ENCODE measurements at regions not wholly inside any gene's neighbourhood (a gene's known extent, or its start where the extent isn't known, plus 50 kb on each side); places are given as distances from the start of the nearest gene placed in this dataset.

DNA sequence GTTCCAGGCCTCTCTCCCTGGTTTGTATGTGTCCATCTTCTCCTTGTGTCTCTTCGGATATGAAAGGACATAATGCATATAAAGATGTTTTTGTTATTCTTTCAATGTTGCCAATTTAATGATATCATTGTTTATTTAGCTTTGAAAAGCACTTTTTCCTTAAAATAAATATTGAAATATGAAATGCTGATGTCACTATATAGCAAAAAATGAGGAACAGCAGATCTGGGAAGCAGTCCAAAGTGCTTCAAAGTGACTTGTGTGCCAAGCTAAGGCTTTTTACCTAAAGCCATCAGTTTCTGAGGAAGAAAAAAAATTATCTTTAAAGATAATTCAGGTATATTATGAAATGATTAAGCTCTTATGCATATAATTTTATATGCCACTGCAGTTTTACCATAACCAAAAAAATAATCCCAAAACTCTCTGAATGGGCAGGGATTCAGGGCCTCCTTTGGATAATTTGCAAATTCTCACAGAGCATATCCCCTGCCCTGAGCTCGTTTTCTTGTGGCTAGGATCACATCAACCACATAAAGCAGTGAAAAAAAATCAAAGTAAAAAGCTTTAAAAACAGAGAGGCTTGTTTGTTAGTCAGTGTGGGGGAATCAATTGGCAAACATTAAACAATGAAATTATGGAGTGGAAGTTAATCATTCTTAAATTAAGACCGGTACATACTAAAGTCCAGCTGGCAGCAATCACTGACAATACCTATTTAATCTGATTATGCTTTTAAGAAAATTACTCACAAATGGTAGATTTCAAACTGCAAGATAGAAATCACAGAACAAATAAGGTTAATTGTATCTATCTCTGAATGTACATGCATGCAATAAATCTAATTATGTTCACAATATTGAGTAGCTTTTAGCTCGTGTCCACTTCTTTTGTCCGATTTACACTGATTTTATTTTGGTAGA lies 1027.9 kb upstream of the ADGRB3 start:
- no peak overlapping the region for H3K4me3 ChIP-seq (ENCODE audit: low read depth, low read length)
- H3K9me3 ChIP-seq (ENCODE audit: control insufficient read depth, low read length), result no peaks in the 10 kb centered on the region
- no peaks in the 10 kb centered on the region for H3K36me3 ChIP-seq (ENCODE audit: control insufficient read depth, insufficient read depth, low read length)
- TF ChIP-seq, protein P1, sequence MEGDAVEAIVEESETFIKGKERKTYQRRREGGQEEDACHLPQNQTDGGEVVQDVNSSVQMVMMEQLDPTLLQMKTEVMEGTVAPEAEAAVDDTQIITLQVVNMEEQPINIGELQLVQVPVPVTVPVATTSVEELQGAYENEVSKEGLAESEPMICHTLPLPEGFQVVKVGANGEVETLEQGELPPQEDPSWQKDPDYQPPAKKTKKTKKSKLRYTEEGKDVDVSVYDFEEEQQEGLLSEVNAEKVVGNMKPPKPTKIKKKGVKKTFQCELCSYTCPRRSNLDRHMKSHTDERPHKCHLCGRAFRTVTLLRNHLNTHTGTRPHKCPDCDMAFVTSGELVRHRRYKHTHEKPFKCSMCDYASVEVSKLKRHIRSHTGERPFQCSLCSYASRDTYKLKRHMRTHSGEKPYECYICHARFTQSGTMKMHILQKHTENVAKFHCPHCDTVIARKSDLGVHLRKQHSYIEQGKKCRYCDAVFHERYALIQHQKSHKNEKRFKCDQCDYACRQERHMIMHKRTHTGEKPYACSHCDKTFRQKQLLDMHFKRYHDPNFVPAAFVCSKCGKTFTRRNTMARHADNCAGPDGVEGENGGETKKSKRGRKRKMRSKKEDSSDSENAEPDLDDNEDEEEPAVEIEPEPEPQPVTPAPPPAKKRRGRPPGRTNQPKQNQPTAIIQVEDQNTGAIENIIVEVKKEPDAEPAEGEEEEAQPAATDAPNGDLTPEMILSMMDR (IDR thresholded peaks at IDR 0.05), result no peak
- no peaks in the 10 kb centered on the region for H3K4me1 ChIP-seq
- H3K27me3 ChIP-seq (ENCODE audit: control insufficient read depth, insufficient read depth, low read length), result no peaks in the 10 kb centered on the region
- no peak overlapping the region for H3K9ac ChIP-seq
- H3K27ac ChIP-seq, result no peak overlapping the region
- H3K79me2 ChIP-seq, result no peaks in the 10 kb centered on the region
- no peak overlapping the region for H3K4me2 ChIP-seq (ENCODE audit: low read length)
- no peak overlapping the region for H2AFZ ChIP-seq

DNA sequence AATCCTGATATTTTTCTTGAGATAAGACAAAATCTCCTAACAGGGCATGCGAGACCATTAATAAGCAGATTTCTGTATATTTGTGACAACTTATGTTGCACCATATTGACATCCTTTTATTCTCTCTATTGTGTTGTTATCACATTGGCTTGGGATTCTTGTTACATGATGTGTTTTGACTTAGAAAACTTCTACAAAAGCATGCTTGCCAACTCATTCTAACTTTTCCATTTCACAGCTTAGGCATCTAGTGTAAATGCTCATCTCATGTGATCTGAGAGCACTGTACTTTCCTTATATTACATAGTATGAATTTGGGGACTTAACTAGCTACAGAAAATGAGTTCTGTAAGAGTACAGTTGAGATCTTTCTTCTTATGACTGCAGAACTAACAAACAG lies 1040.7 kb upstream of the ADGRB3 start:
- no peak overlapping the region for H3K4me3 ChIP-seq (ENCODE audit: low read depth, low read length)

DNA sequence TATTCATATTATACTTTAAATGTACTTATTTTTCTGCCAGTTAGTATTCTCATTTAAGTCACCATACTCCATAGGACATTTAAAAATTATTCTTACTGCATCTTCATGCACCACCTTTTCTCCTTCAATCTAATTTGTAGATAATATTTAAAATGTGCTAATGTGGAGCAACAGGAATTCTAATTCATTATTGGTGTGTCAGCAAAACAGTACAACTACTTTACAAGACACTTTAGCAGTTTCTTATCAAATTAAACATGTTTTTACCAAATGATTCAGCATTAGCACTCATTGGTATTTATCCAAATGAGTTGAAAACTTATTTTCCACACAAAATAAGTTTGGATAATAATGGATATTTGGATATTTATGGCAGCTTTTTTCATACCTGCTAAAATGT lies 1041.8 kb upstream of the ADGRB3 start:
- no peaks in the 10 kb centered on the region for H3K9me3 ChIP-seq (ENCODE audit: control insufficient read depth, low read length)
- H3K4me1 ChIP-seq, result no peaks in the 10 kb centered on the region
- no peak overlapping the region for H3K4me3 ChIP-seq (ENCODE audit: low read depth, low read length)
- no peaks in the 10 kb centered on the region for H3K79me2 ChIP-seq
- TF ChIP-seq, protein P1 (IDR thresholded peaks at IDR 0.05), result no peak
- no peak overlapping the region for H3K27ac ChIP-seq
- H3K27me3 ChIP-seq (ENCODE audit: control insufficient read depth, insufficient read depth, low read length), result no peaks in the 10 kb centered on the region
- H3K4me2 ChIP-seq (ENCODE audit: low read length), result no peak overlapping the region
- H3K36me3 ChIP-seq (ENCODE audit: control insufficient read depth, insufficient read depth, low read length), result no peaks in the 10 kb centered on the region
- no peak overlapping the region for H2AFZ ChIP-seq
- H3K9ac ChIP-seq, result no peak overlapping the region

More for the DNA sequence above, 1040.7 kb upstream of the ADGRB3 start:
- Histone ChIP-seq H3K9me3 (ENCODE audit: control insufficient read depth, low read length) (no peaks in the 10 kb centered on the region), H3K79me2 (no peaks in the 10 kb centered on the region), H3K4me2 (ENCODE audit: low read length) (no peak overlapping the region), H3K9ac (no peak overlapping the region), H3K27me3 (ENCODE audit: control insufficient read depth, insufficient read depth, low read length) (no peaks in the 10 kb centered on the region), H2AFZ (no peak overlapping the region), H3K27ac (no peak overlapping the region), H3K36me3 (ENCODE audit: control insufficient read depth, insufficient read depth, low read length) (no peaks in the 10 kb centered on the region), H3K4me1 (no peaks in the 10 kb centered on the region)
- TF ChIP-seq, protein P1 (IDR thresholded peaks at IDR 0.05), result no peak

DNA sequence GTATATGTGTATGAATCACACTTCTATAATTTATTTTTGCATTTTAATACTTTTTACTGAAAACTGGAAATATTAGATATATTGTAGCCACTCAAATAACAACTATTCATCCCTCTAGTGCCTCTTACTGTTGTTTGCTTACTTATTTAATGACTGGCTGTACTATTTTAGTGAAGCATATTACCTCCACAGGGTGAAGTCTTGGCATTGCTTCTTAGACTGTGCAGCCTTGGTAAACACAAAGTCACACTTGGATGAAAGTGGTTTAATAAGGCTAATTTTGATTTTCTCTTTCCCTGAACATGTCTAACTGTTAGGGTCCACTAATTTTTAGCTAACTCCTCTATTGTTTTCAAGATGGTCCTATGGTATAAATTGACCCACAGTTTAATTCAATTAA lies 1043.2 kb upstream of the ADGRB3 start:
- TF ChIP-seq, protein P1 (IDR thresholded peaks at IDR 0.05), result no peak
- no peak overlapping the region for H3K9ac ChIP-seq
- no peaks in the 10 kb centered on the region for H3K79me2 ChIP-seq
- no peak overlapping the region for H3K4me2 ChIP-seq (ENCODE audit: low read length)
- no peaks in the 10 kb centered on the region for H3K4me1 ChIP-seq
- H3K27ac ChIP-seq, result no peak overlapping the region
- H3K27me3 ChIP-seq (ENCODE audit: control insufficient read depth, insufficient read depth, low read length), result no peaks in the 10 kb centered on the region
- no peak overlapping the region for H2AFZ ChIP-seq
- no peak overlapping the region for H3K4me3 ChIP-seq (ENCODE audit: low read depth, low read length)
- H3K36me3 ChIP-seq (ENCODE audit: control insufficient read depth, insufficient read depth, low read length), result no peaks in the 10 kb centered on the region
- H3K9me3 ChIP-seq (ENCODE audit: control insufficient read depth, low read length), result no peaks in the 10 kb centered on the region

DNA sequence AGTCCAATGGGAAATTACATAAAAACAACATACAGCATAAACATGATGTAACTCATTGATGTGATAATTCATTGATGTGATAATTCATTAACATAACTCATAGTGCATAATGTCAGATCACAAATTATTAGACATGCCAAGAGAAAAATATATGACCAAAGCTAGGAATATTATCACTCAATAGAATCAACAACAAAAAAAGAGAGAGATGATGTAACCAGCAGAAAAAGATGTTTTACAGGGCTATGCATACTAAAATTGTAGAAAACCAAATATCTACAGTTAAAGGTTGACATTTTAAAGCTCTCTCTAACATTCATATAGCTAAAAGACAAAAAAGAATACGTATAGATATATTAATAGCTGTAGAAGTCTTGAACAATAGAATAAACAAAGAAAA lies 1067.2 kb upstream of the ADGRB3 start:
- Histone ChIP-seq H3K79me2 (no peaks in the 10 kb centered on the region), H3K4me2 (ENCODE audit: low read length) (no peak overlapping the region), H3K27me3 (ENCODE audit: control insufficient read depth, insufficient read depth, low read length) (no peaks in the 10 kb centered on the region), H3K9ac (no peak overlapping the region), H3K4me1 (no peaks in the 10 kb centered on the region), H3K9me3 (ENCODE audit: control insufficient read depth, low read length) (no peaks in the 10 kb centered on the region), H3K4me3 (ENCODE audit: low read depth, low read length) (no peak overlapping the region), H3K27ac (no peak overlapping the region), H2AFZ (no peak overlapping the region), H3K36me3 (ENCODE audit: control insufficient read depth, insufficient read depth, low read length) (no peaks in the 10 kb centered on the region)
- TF ChIP-seq, protein P1 (IDR thresholded peaks at IDR 0.05), result no peak
